ENCODE measurements at regions not wholly inside any gene's neighbourhood (a gene's known extent, or its start where the extent isn't known, plus 50 kb on each side); places are given as distances from the start of the nearest gene placed in this dataset.

GRCh38 chr5:68932830-68933434 lies 160.9 kb upstream of the SLC30A5 start (continued):
- TF ChIP-seq ZNF596 (tag by site-specific recombination; IDR thresholded peaks at IDR 0.05) (no peak), ZNF76 (tag by site-specific recombination; IDR thresholded peaks at IDR 0.05; ENCODE audit: borderline replicate concordance, low read depth) (no peak), ZBTB10 (tag by site-specific recombination; IDR thresholded peaks at IDR 0.05) (no peak), ZNF660 (tag by site-specific recombination; IDR thresholded peaks at IDR 0.05) (no peak), ZNF580 (tag by site-specific recombination; IDR thresholded peaks at IDR 0.05) (no peak), ZSCAN4 (tag by site-specific recombination; IDR thresholded peaks at IDR 0.05) (no peak), ZSCAN30 (tag by site-specific recombination; IDR thresholded peaks at IDR 0.05) (0 out of 2 replicates have a peak, but pooled peaks have one; percentile 24), ZNF777 (tag by site-specific recombination; IDR thresholded peaks at IDR 0.05; ENCODE audit: borderline replicate concordance) (no peak), CTCF (tag by site-specific recombination; IDR thresholded peaks at IDR 0.05) (no peak), MZF1 (tag by site-specific recombination; IDR thresholded peaks at IDR 0.05; ENCODE audit: borderline replicate concordance) (0 out of 2 replicates have a peak, but pooled peaks have one; percentile 16), ZNF558 (tag by site-specific recombination; IDR thresholded peaks at IDR 0.05) (no peak), BCL11B (tag by site-specific recombination; IDR thresholded peaks at IDR 0.05; ENCODE audit: low read depth) (no peak), ZNF521 (tag by site-specific recombination; IDR thresholded peaks at IDR 0.05) (no peak), PRDM6 (tag by site-specific recombination; IDR thresholded peaks at IDR 0.05) (no peak), ZNF37A (tag by site-specific recombination; IDR thresholded peaks at IDR 0.05) (0 out of 2 replicates have a peak, but pooled peaks have one; percentile 40), ZBTB1 (tag by site-specific recombination; IDR thresholded peaks at IDR 0.05) (no peak), ZNF768 (tag by site-specific recombination; IDR thresholded peaks at IDR 0.05) (no peak), ZNF510 (tag by site-specific recombination; IDR thresholded peaks at IDR 0.05; ENCODE audit: insufficient replicate concordance) (peak; percentile 55), GLI2 (tag by site-specific recombination; IDR thresholded peaks at IDR 0.05; ENCODE audit: borderline replicate concordance, low read depth) (no peak), ZNF843 (tag by site-specific recombination; IDR thresholded peaks at IDR 0.05) (no peak), ZNF791 (tag by site-specific recombination; IDR thresholded peaks at IDR 0.05) (no peak), ZNF785 (tag by site-specific recombination; IDR thresholded peaks at IDR 0.05) (no peak), ZIC2 (tag by site-specific recombination; IDR thresholded peaks at IDR 0.05) (no peak), ZNF529 (tag by site-specific recombination; IDR thresholded peaks at IDR 0.05; ENCODE audit: insufficient replicate concordance) (peak; percentile 91), ZNF837 (tag by site-specific recombination; IDR thresholded peaks at IDR 0.05) (no peak)
